MG63 (cell line): ENCODE measurements at regions not wholly inside any gene's neighbourhood (a gene's known extent, or its start where the extent isn't known, plus 50 kb on each side); places are given as distances from the start of the nearest gene placed in this dataset.

Source experiments
- DNase-seq: peaks from one replicate; pipeline ENCODE4 v3.0.0-alpha.2; 2020
- H3K27me3 ChIP-seq: fragments of 250-450 bp; sonication (Bioruptor Pico); 2 replicates; pipeline ENCODE4 v1.5.1; 2020; ENCODE audit warnings: mild to moderate bottlenecking, moderate library complexity
- H3K36me3 ChIP-seq: fragments of 250-450 bp; sonication (Bioruptor Pico); 2 replicates; pipeline ENCODE4 v1.5.1; 2020; ENCODE audit warnings: mild to moderate bottlenecking, moderate library complexity
- H3K4me3 ChIP-seq: fragments of 250-450 bp; sonication (Bioruptor Pico); 2 replicates; pipeline ENCODE4 v1.5.1; 2020; ENCODE audit warnings: mild to moderate bottlenecking, moderate library complexity
- H3K9me3 ChIP-seq: fragments of 250-450 bp; sonication (Bioruptor Pico); 2 replicates; pipeline ENCODE4 v1.5.1; 2020; ENCODE audit warnings: mild to moderate bottlenecking, moderate library complexity

GRCh38 chr1:227397354-227397978 is 79.2 kb upstream of the CDC42BPA start:
- no peak overlapping the region for H3K4me3 ChIP-seq
- H3K36me3 ChIP-seq = no peaks in the 10 kb centered on the region
- no peaks in the 10 kb centered on the region for H3K9me3 ChIP-seq
- H3K27me3 ChIP-seq = no peaks in the 10 kb centered on the region
- DNase-seq = no peak

- Histone ChIP-seq H3K27me3 (no peaks in the 10 kb centered on the region), H3K4me3 (no peak overlapping the region), H3K36me3 (no peaks in the 10 kb centered on the region), H3K9me3 (no peaks in the 10 kb centered on the region)
- DNase-seq = peak; percentile 75
These were observed 78.5 kb upstream of the CDC42BPA start for GRCh38 chr1:227396539-227397353.

GRCh38 chr1:227395426-227396028 is 77.2 kb upstream of the CDC42BPA start:
- Histone ChIP-seq H3K9me3 (no peaks in the 10 kb centered on the region), H3K4me3 (no peak overlapping the region), H3K27me3 (no peaks in the 10 kb centered on the region), H3K36me3 (no peaks in the 10 kb centered on the region)
- no peak for DNase-seq

- Histone ChIP-seq H3K27me3 (no peaks in the 10 kb centered on the region), H3K4me3 (no peak overlapping the region), H3K36me3 (no peaks in the 10 kb centered on the region), H3K9me3 (no peaks in the 10 kb centered on the region)
- DNase-seq = no peak
These were observed 74.9 kb upstream of the CDC42BPA start for GRCh38 chr1:227392984-227393764.

- Histone ChIP-seq H3K4me3 (no peak overlapping the region), H3K36me3 (no peaks in the 10 kb centered on the region), H3K27me3 (no peaks in the 10 kb centered on the region), H3K9me3 (no peaks in the 10 kb centered on the region)
- DNase-seq = no peak
These were observed 73.6 kb upstream of the CDC42BPA start for GRCh38 chr1:227391879-227392278.

- Histone ChIP-seq H3K36me3 (no peaks in the 10 kb centered on the region), H3K9me3 (no peaks in the 10 kb centered on the region), H3K27me3 (no peaks in the 10 kb centered on the region), H3K4me3 (no peak overlapping the region)
- DNase-seq = no peak
These were observed 72.9 kb upstream of the CDC42BPA start for GRCh38 chr1:227391211-227391610.

GRCh38 chr1:227390525-227390924 is 72.2 kb upstream of the CDC42BPA start:
- Histone ChIP-seq H3K36me3 (no peaks in the 10 kb centered on the region), H3K27me3 (no peaks in the 10 kb centered on the region)
- DNase-seq = no peak

GRCh38 chr1:227388214-227389168 is 70.2 kb upstream of the CDC42BPA start:
- H3K4me3 ChIP-seq = no peak overlapping the region
- H3K27me3 ChIP-seq = no peaks in the 10 kb centered on the region
- H3K9me3 ChIP-seq = no peaks in the 10 kb centered on the region
- H3K36me3 ChIP-seq = no peaks in the 10 kb centered on the region
- DNase-seq = no peak

More at GRCh38 chr1:227390525-227390924, 72.2 kb upstream of the CDC42BPA start:
- Histone ChIP-seq H3K9me3 (no peaks in the 10 kb centered on the region), H3K4me3 (no peak overlapping the region)

GRCh38 chr1:227379555-227379892 is 61.2 kb upstream of the CDC42BPA start:
- H3K4me3 ChIP-seq = no peak overlapping the region
- no peaks in the 10 kb centered on the region for H3K36me3 ChIP-seq
- no peaks in the 10 kb centered on the region for H3K9me3 ChIP-seq
- H3K27me3 ChIP-seq = no peaks in the 10 kb centered on the region
- DNase-seq = no peak

GRCh38 chr1:227378871-227379554 is 60.7 kb upstream of the CDC42BPA start:
- no peaks in the 10 kb centered on the region for H3K27me3 ChIP-seq
- no peaks in the 10 kb centered on the region for H3K9me3 ChIP-seq
- H3K36me3 ChIP-seq = no peaks in the 10 kb centered on the region
- H3K4me3 ChIP-seq = no peak overlapping the region
- DNase-seq = no peak

GRCh38 chr1:227378181-227378580 is 59.9 kb upstream of the CDC42BPA start:
- H3K36me3 ChIP-seq = no peaks in the 10 kb centered on the region
- H3K4me3 ChIP-seq = no peak overlapping the region
- no peaks in the 10 kb centered on the region for H3K27me3 ChIP-seq
- H3K9me3 ChIP-seq = no peaks in the 10 kb centered on the region
- no peak for DNase-seq

GRCh38 chr1:227374846-227375245 is 56.6 kb upstream of the CDC42BPA start:
- H3K36me3 ChIP-seq = no peaks in the 10 kb centered on the region
- H3K9me3 ChIP-seq = no peaks in the 10 kb centered on the region
- DNase-seq = no peak
- no peak overlapping the region for H3K4me3 ChIP-seq
- no peaks in the 10 kb centered on the region for H3K27me3 ChIP-seq

GRCh38 chr1:227372726-227373130 is 54.4 kb upstream of the CDC42BPA start:
- H3K9me3 ChIP-seq = no peaks in the 10 kb centered on the region
- no peaks in the 10 kb centered on the region for H3K36me3 ChIP-seq
- no peak overlapping the region for H3K4me3 ChIP-seq
- peak; percentile 67 for DNase-seq
- no peaks in the 10 kb centered on the region for H3K27me3 ChIP-seq

- Histone ChIP-seq H3K9me3 (no peaks in the 10 kb centered on the region), H3K36me3 (no peaks in the 10 kb centered on the region), H3K4me3 (no peak overlapping the region), H3K27me3 (no peaks in the 10 kb centered on the region)
- DNase-seq = peak; percentile 70
These were observed 52.4 kb upstream of the CDC42BPA start for GRCh38 chr1:227370533-227371254.

GRCh38 chr1:227369102-227369760 is 50.9 kb upstream of the CDC42BPA start:
- Histone ChIP-seq H3K27me3 (no peaks in the 10 kb centered on the region), H3K4me3 (no peak overlapping the region), H3K36me3 (no peaks in the 10 kb centered on the region), H3K9me3 (no peaks in the 10 kb centered on the region)
- DNase-seq = no peak
